ENCODE measurements at regions not wholly inside any gene's neighbourhood (a gene's known extent, or its start where the extent isn't known, plus 50 kb on each side); places are given as distances from the start of the nearest gene placed in this dataset.
"Not testable (repeated sequence)": the region's sequence is repeated elsewhere in the genome, so short reads cannot be mapped to it uniquely, and the experiment has no call there.

- no peak for FAIRE-seq
Observed at GRCh38 chr1:221541296-221541695, 200.6 kb downstream of the DUSP10 start.

DNA sequence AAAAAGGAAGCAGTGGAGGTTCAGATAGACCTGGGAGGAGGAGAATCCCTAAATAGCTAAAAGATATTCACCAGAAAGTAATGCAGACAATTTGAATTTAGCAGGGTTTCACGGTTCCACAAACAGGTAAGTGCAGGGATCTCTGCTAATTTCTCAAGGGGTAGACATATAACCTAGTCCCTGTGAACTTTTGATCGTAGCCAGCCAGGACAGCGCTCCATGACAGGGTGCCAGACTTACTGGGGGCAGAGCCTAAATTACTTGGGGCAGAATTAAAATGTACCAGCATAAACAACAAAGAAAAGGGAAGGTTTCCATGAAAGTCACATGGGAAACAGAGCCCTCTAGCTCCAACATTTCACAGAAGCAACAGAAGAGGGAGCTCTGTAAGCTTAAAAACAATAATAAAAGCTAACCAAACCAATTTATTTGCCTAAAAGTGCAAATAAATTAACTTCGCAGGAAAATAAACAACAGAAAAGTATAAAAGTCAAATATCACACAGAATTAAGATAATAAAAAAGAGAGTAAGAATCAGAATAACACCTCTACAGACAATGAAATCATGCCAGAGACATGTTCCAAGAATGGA lies 198.3 kb downstream of the DUSP10 start:
- FAIRE-seq = no peak

GRCh38 chr1:221548942-221549341 lies 192.9 kb downstream of the DUSP10 start:
- FAIRE-seq = no peak

DNA sequence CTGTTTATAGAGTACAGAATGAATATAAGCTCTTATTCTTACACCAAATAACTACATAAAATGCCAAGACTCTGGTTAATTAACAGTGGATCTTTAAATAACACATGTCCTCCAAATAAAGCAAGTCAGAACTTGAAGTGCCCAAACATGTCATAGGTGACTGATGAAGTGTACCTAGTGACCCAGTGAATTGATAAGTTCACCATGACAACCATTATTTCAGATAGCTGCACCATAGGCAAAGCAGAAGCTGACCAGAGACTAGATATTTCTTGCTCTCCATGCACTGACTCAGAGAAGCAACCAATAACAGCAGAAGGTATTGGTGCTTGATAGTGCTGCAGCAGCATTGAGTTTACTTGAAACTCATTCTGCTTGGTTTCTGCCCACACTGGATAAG lies 192.1 kb downstream of the DUSP10 start:
- no peak for FAIRE-seq

GRCh38 chr1:221552792-221553191 lies 189.1 kb downstream of the DUSP10 start:
- FAIRE-seq = not testable (repeated sequence)

DNA sequence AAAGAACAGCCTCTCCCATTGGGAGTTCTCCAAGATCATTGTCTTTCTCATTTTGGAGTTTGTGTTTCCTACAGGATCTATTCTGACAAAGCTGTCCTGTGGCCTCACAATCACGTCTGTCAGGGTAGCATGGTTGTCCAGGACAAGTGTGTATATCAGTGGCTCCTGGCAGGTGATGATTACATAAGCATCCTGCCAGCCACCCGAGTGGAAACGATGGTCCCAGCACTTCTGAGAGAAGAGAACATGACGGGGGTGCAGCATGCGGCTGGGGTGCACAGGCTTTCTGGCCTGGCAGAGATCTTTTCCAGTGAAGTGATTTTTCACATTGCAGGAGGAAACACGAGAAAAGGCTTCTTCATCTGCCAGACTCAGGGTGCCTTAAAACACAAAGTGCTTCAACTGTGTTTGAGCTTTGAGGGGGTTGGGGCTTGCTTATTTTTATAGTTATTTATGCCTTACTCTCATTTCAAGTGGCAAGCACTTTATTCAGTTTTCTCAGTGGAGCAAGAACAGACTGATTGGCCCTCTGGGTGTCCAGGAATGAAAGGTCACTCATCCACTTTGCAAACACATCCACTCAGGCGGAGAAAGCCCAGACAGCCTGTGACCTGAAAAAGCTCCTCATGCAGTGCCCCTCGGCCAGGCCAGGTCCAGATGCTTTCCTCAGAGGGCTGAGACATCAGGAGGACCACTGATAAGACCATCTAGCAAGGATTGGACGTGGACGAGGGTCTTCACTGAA lies 186.0 kb downstream of the DUSP10 start:
- no peak for FAIRE-seq

DNA sequence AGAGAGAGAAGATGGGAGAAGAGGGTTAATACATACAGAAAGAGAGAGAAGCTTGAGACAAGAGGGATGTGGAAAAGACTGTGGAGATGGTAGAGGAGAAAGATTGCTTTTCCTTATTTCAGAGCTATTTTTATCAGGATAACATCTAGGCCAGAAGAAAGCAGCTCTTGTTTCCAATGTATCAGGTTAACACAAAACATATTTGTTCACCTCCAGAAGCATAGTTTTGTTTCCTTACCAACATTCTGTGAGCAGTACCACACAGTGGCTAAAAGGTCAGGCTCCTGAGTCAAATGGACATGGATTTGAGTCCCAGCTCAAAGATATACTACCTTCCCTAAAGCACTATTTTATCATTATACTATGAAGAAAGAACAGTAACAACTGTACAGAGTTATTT lies 185.5 kb downstream of the DUSP10 start:
- FAIRE-seq = no peak

DNA sequence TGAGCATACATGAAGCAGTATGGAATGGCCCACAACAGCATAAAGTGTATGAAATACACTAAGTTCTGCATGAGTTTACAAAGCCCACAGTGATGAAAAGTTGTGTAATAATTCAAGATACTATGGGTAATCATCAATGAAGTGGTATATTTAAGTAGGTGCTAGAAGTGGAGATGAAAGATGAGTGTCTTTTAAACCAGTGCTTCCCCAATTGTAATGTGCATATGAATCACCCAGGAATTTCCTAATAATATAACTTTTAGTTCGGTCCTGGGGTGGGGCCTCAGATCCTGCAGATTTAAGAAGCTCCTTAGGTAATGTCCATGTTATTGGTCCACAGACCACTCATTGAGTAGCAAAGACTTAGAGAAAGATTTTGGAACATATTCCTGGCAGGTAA lies 184.9 kb downstream of the DUSP10 start:
- FAIRE-seq = no peak

GRCh38 chr1:221558396-221558795 lies 183.5 kb downstream of the DUSP10 start:
- FAIRE-seq = no peak

GRCh38 chr1:221559911-221560310 lies 182.0 kb downstream of the DUSP10 start:
- no peak for FAIRE-seq

GRCh38 chr1:221562542-221563475 lies 179.1 kb downstream of the DUSP10 start:
- FAIRE-seq = no peak

- no peak for FAIRE-seq
Observed at GRCh38 chr1:221563476-221563921, 178.4 kb downstream of the DUSP10 start.

- FAIRE-seq = no peak
Observed at GRCh38 chr1:221564891-221565290, 177.0 kb downstream of the DUSP10 start.

- FAIRE-seq = no peak
Observed at GRCh38 chr1:221565711-221566110, 176.2 kb downstream of the DUSP10 start.

DNA sequence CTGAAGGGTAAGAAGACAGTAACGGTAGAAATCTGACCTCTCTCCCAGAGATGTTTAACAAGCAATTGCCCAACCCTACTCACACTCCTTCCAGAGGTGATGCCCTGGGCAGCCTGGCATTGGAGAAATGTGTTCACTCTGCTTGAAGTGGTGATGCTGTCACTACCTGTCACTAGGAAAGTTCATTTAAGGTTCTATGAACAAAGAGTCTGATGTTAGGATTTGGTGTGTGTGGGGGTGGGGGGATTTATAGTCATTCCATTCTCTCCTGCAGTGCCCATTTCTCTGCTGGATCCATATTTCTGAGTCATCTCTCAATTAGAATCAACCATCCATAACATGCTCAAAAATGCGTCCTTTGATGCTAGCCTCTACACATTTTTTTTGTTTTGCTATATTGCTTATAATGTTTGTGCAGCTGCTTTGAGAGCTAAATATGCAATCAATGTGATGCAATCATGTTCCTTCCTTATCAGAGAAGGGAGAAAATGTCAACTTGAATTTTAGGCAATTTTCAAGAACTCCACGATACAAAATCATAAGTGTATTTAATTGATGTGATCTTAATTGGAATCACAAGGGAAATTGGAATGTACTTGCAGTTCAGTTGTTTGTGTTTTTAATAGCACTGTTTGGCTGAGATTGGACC lies 173.9 kb downstream of the DUSP10 start:
- FAIRE-seq = no peak

DNA sequence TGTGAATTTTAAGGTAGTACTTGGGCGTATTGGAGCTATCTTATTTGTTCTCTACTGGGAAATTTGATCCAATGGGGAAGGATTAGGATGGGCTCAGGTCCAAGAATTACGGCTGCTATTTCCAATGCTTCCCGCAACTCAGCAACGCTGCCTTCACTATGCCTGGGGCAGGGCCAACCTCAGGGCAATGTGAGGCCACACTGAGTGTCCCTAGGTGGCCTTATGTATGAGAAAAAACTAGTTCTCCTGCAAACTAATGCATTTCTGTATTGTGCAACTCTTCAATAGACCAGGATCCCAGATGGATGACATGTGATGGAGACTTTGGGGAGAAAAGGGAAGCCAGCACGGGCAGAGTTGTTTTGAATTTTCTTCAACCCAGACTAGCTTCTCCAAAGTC lies 168.1 kb downstream of the DUSP10 start:
- FAIRE-seq = no peak

- FAIRE-seq = no peak
Observed at GRCh38 chr1:221574529-221574928, 167.4 kb downstream of the DUSP10 start.

- no peak for FAIRE-seq
Observed at GRCh38 chr1:221575605-221576004, 166.3 kb downstream of the DUSP10 start.

DNA sequence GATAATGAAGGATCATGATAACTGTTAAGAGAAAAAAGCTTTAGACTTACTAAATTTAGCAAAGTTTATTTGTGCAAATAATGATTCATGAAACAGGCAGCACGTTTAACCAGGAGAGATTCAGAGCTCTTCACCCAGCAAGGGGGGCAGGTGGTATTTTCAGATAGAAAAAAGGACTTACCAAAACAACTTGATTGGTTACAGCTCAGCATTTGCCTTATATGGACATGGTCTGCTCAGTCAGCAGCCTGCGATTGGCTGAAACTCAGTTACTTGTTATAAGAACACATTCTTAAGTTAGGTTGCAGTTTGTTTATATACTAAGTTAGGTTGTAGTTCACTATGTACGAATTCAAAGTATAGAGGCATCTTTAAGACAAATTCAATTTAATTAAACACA lies 165.6 kb downstream of the DUSP10 start:
- FAIRE-seq = no peak

GRCh38 chr1:221583465-221583864 lies 158.4 kb downstream of the DUSP10 start:
- no peak for FAIRE-seq

GRCh38 chr1:221587013-221587412 lies 154.9 kb downstream of the DUSP10 start:
- not testable (repeated sequence) for FAIRE-seq

DNA sequence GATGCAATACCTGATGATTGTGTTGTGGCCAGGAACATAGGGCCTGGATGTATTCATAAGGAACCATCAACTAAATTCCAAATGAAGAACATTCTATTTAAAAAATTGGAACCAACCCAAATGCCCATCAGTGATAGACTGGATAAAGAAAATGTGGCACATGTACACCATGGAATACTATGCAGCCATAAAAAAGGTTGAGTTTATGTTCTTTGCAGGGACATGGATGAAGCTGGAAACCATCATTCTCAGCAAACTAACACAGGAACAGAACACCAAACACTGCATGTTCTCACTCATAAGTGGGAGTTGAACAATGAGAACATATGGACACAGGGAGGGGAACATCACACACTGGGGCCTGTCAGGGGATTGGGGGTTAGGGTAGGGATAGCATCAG lies 150.6 kb downstream of the DUSP10 start:
- FAIRE-seq = not testable (repeated sequence)

- FAIRE-seq = no peak
Observed at GRCh38 chr1:221594576-221594975, 147.3 kb downstream of the DUSP10 start.

Measured in islet of Langerhans (tissue), 1 donor.